GM19238 (cell line): ENCODE measurements at regions not wholly inside any gene's neighbourhood (a gene's known extent, or its start where the extent isn't known, plus 50 kb on each side); places are given as distances from the start of the nearest gene placed in this dataset.
"Not testable (repeated sequence)": the region's sequence is repeated elsewhere in the genome, so short reads cannot be mapped to it uniquely, and the experiment has no call there.

ENCODE experiments used
- DNase-seq: peaks from one replicate; pipeline ENCODE4 v3.0.0; 2011; ENCODE audit warnings: low spot score; ENCODE audit not compliant: insufficient read length

- DNase-seq, result no peak
Observed at GRCh38 chr2:121151311-121152109, 133.5 kb downstream of the TFCP2L1 start.

- DNase-seq, result no peak
Observed at GRCh38 chr2:121152861-121153260, 132.1 kb downstream of the TFCP2L1 start.

GRCh38 chr2:121153516-121153915 lies 131.5 kb downstream of the TFCP2L1 start:
- no peak for DNase-seq

- DNase-seq, result no peak
Observed at GRCh38 chr2:121155502-121156056, 129.4 kb downstream of the TFCP2L1 start.

GRCh38 chr2:121157481-121157880 lies 127.5 kb downstream of the TFCP2L1 start:
- not testable (repeated sequence) for DNase-seq

- DNase-seq, result no peak
Observed at GRCh38 chr2:121159291-121160071, 125.5 kb downstream of the TFCP2L1 start.

- DNase-seq, result no peak
Observed at GRCh38 chr2:121160366-121160765, 124.6 kb downstream of the TFCP2L1 start.

- no peak for DNase-seq
Observed at GRCh38 chr2:121161272-121161671, 123.7 kb downstream of the TFCP2L1 start.

GRCh38 chr2:121162893-121163292 lies 122.1 kb downstream of the TFCP2L1 start:
- no peak for DNase-seq

GRCh38 chr2:121164042-121164441 lies 121.0 kb downstream of the TFCP2L1 start:
- DNase-seq, result no peak

GRCh38 chr2:121165038-121165542 lies 119.9 kb downstream of the TFCP2L1 start:
- no peak for DNase-seq
